Activated T-helper 2 cell treated with anti-CD3 and anti-CD28 coated beads, Interferon-gamma antibody, Interleukin-2, Interleukin-4, amounts not matched to agents 10 μg/mL and 5 μg/mL and 100 μg/mL, durations not matched to agents 14 hours and 24 hours and 36 hours (primary cell): ENCODE measurements at regions not wholly inside any gene's neighbourhood (a gene's known extent, or its start where the extent isn't known, plus 50 kb on each side); places are given as distances from the start of the nearest gene placed in this dataset.

ENCODE experiments used
- DNase-seq: peaks from one replicate; pipeline ENCODE4 v3.0.0; 2021; ENCODE audit warnings: low spot score
- H3K27ac Mint-ChIP-seq: one replicate; pipeline ENCODE4 v1.8.0; 2021; ENCODE audit warnings: mixed read lengths
- H3K27me3 Mint-ChIP-seq: one replicate; pipeline ENCODE4 v1.8.0; 2021; ENCODE audit warnings: low read depth, mixed read lengths
- H3K36me3 Mint-ChIP-seq: one replicate; pipeline ENCODE4 v1.8.0; 2021; ENCODE audit warnings: low read depth, mixed read lengths
- H3K4me1 Mint-ChIP-seq: one replicate; pipeline ENCODE4 v1.8.0; 2021; ENCODE audit warnings: low read depth, mixed read lengths
- H3K4me3 Mint-ChIP-seq: one replicate; pipeline ENCODE4 v1.8.0; 2021; ENCODE audit warnings: low read depth, mild to moderate bottlenecking, moderate library complexity, mixed read lengths
- H3K9me3 Mint-ChIP-seq: one replicate; pipeline ENCODE4 v1.8.0; 2021; ENCODE audit warnings: mixed read lengths
- intact Hi-C: fragments of 100-400 bp; cut with micrococcal nuclease; formaldehyde crosslinking; loops from one replicate; pipeline ENCODE4 v1.15.1; 2023

DNA sequence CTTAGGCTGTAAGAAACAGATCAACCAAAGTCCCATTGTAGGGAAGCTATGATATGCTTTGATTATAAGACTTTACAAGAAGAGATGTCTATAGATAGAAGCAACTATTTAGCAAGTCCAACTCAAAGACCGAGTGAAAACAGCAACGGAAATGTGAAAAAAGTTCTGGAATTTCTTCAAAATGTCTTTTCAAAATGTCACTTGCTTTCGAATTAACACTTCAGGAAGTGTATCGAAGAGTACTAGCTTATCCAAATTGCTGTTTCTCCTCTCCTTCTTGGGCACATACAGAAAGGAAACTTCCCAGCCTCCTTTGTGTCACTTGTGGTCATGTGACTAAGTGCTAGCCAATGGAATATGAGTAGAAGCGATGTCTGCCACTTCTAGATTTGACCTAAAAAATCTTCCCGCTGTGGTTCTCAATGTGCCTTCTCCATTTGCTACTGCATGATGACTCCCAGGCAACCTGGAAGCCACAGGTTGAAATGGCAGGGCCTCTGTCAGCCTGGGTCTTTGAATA lies 89.9 kb downstream of the TSEN15 start:
- no peak for DNase-seq
- Mint-ChIP-seq H3K9me3 (no peaks in the 10 kb centered on the region), H3K36me3 (no peaks in the 10 kb centered on the region), H3K27me3 (peaks cover 17% of the 10 kb centered on the region), H3K4me1 (no peaks in the 10 kb centered on the region), H3K4me3 (no peak overlapping the region), H3K27ac (no peak overlapping the region)
- intact Hi-C loops: no loop called here

DNA sequence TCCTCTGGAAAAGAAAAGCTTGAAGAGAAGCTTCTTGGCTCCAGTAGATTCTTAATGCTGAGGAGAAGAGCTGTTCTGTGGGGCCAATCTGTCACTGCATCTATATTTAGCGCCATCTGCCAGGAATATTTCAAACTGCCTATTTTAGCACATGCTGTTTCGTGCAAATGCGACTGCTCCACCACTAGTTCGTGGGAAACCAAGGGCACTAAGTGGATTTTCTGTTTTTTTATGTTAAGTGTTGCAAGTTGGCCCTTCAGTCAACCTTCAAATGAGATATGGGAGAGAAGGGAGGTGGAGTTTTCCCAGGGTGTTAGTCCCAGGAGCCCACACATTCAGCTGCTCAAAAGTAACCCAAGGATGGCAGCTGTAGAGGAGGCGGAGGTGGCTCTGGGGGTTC lies 91.9 kb downstream of the TSEN15 start:
- Mint-ChIP-seq H3K36me3 (no peaks in the 10 kb centered on the region), H3K27ac (no peak overlapping the region), H3K27me3 (peaks cover 28% of the 10 kb centered on the region), H3K4me3 (no peak overlapping the region), H3K4me1 (no peaks in the 10 kb centered on the region), H3K9me3 (no peaks in the 10 kb centered on the region)
- intact Hi-C loops: no loop called here
- no peak for DNase-seq

DNA sequence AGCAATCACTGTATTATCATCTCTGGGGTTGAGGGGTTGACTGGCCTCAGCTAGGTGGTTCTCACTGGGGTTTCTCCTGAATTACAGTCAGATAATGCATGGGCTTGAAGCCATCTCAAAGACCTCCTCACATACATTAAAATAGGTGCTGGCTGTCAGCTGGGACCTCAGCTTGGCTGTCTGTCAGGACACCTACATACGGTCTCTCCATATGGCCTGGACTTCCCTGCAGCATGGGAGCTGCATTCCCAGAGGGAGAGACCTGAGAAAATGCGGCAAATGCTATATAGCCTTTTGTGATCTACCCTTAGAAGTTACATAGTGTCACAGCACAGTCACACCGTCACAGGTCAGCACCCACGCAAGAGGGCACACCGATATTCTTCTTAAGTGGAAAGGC lies 93.6 kb downstream of the TSEN15 start:
- DNase-seq: no peak
- H3K27me3 Mint-ChIP-seq: peaks cover 31% of the 10 kb centered on the region
- intact Hi-C loops: no loop called here
- no peaks in the 10 kb centered on the region for H3K9me3 Mint-ChIP-seq
- H3K36me3 Mint-ChIP-seq: no peaks in the 10 kb centered on the region
- H3K4me1 Mint-ChIP-seq: no peaks in the 10 kb centered on the region
- H3K27ac Mint-ChIP-seq: no peak overlapping the region
- H3K4me3 Mint-ChIP-seq: no peak overlapping the region

DNA sequence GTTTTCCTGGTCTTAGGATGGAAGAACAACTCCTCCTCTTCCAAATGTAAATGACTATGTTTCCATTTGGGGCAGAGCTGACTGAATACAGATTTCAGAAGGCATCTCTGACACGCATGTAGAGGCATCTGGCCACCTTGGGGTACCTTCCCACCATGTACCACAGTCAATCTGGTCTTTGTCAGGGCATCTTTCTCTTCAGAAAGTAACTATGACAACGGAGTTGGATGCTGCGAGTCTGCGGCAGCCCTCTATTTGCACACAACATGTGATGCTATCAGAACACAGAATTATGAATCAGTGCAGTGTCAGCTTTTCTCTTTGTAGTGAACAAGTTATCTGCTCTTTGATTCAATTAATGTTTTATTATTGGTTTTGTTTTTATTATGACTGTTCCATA lies 94.7 kb downstream of the TSEN15 start:
- H3K4me1 Mint-ChIP-seq: no peaks in the 10 kb centered on the region
- peaks cover 31% of the 10 kb centered on the region for H3K27me3 Mint-ChIP-seq
- no peaks in the 10 kb centered on the region for H3K9me3 Mint-ChIP-seq
- intact Hi-C loops: no loop called here
- H3K4me3 Mint-ChIP-seq: no peak overlapping the region
- DNase-seq: no peak
- H3K27ac Mint-ChIP-seq: no peak overlapping the region
- no peaks in the 10 kb centered on the region for H3K36me3 Mint-ChIP-seq

DNA sequence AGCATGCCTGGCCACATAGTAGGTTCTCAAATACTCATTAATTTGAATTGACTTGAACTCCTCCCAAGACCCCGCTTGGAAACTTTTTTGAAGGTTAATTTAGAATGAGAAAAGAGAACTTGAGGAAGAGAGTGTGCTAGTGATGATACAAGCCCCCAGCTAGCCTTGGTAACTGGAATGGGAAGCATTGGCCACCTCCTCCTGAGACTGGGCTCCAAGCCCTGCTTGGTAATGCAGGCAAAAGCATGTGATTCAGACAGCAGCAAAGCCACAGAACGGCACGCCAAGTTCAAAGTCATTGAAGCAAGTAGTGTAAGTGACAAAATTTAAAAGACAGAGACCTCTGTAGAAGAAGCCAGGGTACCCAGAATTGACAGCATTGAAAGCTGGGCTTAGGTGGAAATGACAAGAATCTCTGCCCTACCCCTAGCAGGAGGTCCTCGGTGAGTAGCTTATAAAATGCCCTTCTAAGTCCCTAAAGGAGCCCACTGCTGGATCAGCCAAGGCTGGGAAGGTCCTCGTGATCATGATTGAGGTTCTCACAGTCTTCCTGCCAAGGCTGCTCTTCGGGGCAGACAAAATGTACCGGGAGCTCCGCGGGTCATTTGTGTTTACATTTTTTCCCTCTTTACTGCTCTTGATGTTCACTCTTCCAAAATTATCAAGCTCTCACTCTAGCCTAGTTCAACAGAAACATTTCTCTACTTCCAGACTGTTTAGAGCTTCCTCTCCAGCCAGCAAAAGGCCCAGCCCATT lies 99.4 kb downstream of the TSEN15 start:
- no peak for DNase-seq
- Mint-ChIP-seq H3K9me3 (no peaks in the 10 kb centered on the region), H3K4me1 (peaks cover 10% of the 10 kb centered on the region), H3K4me3 (no peak overlapping the region), H3K27me3 (peaks cover 36% of the 10 kb centered on the region), H3K27ac (no peak overlapping the region), H3K36me3 (no peaks in the 10 kb centered on the region)
- intact Hi-C loops: no loop called here

DNA sequence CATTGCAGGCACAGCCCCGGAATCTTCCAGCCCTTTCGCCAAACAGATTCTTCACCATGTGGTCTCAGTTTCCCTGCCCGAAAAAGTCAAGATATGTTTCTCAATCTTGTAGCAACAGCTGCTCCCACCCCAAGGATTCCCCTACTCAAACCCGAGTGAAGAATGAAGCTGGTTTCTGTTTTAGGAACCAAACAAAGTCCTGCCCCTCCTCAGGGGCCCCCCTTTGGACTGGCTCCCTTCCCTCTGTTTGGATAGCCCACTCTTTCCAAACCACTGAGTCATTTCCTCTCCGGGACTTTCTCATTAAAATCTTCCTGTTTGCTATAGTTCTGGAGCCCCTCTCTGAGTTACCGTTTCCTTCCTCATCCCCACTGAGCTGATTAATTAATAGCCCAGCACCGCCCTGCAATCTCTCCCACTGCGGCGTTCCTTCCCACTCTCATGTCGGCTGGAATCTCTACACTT lies 100.9 kb downstream of the TSEN15 start:
- Mint-ChIP-seq H3K4me1 (peaks cover 10% of the 10 kb centered on the region), H3K36me3 (no peaks in the 10 kb centered on the region), H3K27ac (no peak overlapping the region), H3K4me3 (peak overlapping the region; percentile 53), H3K27me3 (peaks cover 30% of the 10 kb centered on the region), H3K9me3 (no peaks in the 10 kb centered on the region)
- no peak for DNase-seq
- intact Hi-C loops: no loop called here

DNA sequence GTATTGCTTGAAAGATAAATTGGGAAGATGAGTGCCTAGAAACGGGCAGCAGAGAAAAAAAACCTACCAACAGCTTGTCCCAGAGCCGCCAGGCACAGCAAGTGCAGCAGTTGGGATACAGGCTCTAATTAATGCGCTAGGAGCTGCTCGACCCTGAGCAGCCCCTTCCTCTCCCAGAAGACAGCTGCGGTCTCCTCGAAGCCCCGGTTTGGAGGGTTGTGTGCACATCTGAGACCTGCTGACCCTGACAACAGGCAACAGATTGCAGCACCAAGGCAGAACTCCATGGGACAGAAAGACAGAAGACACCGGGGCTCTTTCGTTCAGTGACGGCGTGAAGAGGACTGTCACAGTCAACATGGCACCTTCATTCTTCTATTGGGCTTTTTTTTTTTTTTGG lies 101.4 kb downstream of the TSEN15 start:
- no peaks in the 10 kb centered on the region for H3K9me3 Mint-ChIP-seq
- no peaks in the 10 kb centered on the region for H3K36me3 Mint-ChIP-seq
- peaks cover 10% of the 10 kb centered on the region for H3K4me1 Mint-ChIP-seq
- peaks cover 26% of the 10 kb centered on the region for H3K27me3 Mint-ChIP-seq
- intact Hi-C loops: no loop called here
- DNase-seq: no peak
- H3K27ac Mint-ChIP-seq: no peak overlapping the region
- no peak overlapping the region for H3K4me3 Mint-ChIP-seq

DNA sequence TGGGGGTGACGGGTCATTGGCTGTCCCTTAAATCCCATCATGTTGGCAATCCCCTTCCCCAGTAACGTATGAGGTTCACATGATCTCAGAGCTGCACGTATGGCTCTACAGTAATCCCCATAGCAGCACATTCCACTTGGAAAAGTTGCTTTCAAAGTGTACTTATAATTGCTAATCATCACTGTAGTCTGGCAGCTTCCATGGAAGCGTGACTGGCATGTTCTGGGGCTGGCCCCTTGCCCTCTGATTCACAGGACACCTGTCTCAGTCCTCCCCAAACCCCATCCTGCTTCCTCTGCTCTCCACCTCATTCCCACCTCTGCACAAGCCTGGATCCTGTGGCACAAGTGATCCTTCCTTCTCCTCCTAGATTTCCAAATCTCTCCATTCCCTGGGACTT lies 102.2 kb downstream of the TSEN15 start:
- no peak for DNase-seq
- peaks cover 25% of the 10 kb centered on the region for H3K27me3 Mint-ChIP-seq
- no peaks in the 10 kb centered on the region for H3K9me3 Mint-ChIP-seq
- H3K27ac Mint-ChIP-seq: no peak overlapping the region
- H3K4me3 Mint-ChIP-seq: no peak overlapping the region
- peaks cover 10% of the 10 kb centered on the region for H3K4me1 Mint-ChIP-seq
- intact Hi-C loops: no loop called here
- no peaks in the 10 kb centered on the region for H3K36me3 Mint-ChIP-seq

DNA sequence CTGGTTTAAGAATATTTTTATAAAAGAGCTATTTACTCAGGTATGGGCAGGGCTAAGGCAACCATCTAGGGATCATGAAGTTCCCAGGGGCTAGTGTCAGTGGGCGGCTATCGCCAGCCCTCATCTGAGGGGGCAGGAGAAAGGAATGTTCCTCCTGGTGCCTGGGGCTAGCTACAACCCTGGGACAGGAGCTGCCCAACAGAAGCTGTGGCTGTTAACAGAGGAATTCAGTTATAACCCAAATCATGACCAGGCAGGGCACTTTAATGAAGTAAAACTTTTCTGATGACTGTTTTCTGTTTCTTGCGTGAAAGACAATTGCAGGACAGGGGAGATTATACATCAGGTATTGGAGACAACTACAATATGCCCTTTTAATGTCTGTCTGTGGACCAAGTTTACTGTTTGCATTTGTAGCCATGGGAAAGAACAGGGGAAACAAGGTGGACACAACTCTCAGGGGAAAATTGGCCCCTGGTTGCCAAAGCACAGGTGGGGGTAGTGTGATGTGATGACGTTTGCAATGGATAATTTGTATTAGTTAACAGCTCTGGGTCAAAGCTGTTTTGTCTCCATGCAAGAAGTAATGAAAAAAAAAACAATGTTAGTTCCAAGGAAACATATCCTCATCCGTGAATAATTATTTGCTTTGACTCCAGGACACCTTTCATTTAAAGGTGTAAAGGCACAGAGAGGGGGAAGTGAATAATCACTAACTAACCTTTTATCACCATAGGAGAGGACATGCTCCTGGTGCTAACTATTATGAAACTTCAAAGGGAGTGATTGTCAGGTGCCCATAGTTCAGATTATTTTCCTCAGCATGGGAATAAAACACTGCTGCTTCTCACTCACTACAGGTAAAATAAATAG lies 105.2 kb downstream of the TSEN15 start:
- H3K4me1 Mint-ChIP-seq: peaks cover 10% of the 10 kb centered on the region
- no peak for DNase-seq

DNA sequence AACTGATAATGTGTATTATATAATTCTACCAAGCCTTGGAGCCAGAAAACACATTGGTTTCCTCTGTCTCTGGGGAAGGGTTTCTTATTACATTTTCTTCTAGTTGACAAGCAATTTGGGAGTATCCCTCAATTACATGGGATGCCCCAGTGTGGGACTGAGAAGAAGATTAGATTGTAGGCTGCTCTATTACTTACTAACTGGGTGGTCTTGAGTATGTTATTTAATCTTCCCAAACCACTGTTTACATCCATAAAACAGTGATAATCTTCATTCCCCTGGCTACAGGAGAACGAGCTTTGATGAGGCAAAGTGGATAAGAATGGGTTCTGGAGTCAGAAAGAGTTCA lies 105.8 kb downstream of the TSEN15 start:
- peaks cover 15% of the 10 kb centered on the region for H3K4me1 Mint-ChIP-seq
- peaks cover 17% of the 10 kb centered on the region for H3K27me3 Mint-ChIP-seq
- peaks cover 4% of the 10 kb centered on the region for H3K9me3 Mint-ChIP-seq
- H3K36me3 Mint-ChIP-seq: peaks cover 3% of the 10 kb centered on the region
- no peak overlapping the region for H3K4me3 Mint-ChIP-seq
- intact Hi-C loops: loop anchor here (5.0 kb wide), 1 partner anchor 40 kb away; no protein-coding TSS in a partner anchor
- DNase-seq: no peak
- no peak overlapping the region for H3K27ac Mint-ChIP-seq

More for the DNA sequence above, 105.2 kb downstream of the TSEN15 start:
- Mint-ChIP-seq H3K9me3 (peaks cover 1% of the 10 kb centered on the region), H3K4me3 (no peak overlapping the region), H3K27me3 (peaks cover 19% of the 10 kb centered on the region), H3K27ac (no peak overlapping the region), H3K36me3 (peaks cover 2% of the 10 kb centered on the region)
- intact Hi-C loops: loop anchor here (5.0 kb wide), 1 partner anchor 41 kb away; no protein-coding TSS in a partner anchor

DNA sequence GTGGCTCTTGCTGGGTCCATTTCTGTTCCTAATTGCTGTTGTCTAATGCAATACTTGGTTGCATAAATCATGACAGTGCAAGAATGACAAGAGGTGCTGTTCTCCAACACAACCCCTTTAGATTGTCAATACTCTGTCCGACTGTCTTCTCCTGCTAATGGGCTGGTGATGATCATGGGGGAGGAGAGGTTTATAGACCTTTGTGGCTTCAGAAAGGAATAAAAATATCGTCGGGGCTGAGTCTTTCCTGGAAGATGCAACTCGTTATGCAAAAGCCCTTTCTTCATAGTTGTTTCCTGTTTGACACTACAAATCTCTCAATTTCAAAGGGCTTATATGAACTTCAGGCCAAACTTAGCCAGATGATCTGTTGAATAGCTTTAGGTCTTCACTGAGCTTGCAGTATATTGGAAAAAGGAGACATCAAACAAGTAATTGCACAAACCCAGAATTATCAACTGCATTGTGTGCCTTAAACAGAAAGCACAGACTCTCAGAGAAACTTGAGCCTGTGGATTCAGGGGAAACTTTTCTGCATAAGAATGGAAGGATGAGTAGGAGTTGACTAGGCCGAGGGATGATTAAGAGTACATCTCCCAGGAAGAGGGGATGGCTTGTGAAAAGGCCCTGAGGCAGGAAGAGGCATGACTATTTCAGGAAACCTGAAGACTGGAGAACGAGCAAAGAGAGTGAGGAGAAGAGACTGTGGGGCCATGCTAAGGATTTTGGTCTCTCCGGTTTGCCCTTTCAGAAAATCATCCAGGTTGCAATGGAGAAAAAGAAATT lies 107.6 kb downstream of the TSEN15 start:
- Mint-ChIP-seq H3K4me1 (peaks cover 20% of the 10 kb centered on the region), H3K27me3 (peaks cover 5% of the 10 kb centered on the region), H3K9me3 (peaks cover 4% of the 10 kb centered on the region), H3K27ac (no peak overlapping the region), H3K36me3 (peaks cover 3% of the 10 kb centered on the region), H3K4me3 (no peak overlapping the region)
- intact Hi-C loops: loop anchor here (5.0 kb wide), 1 partner anchor 38 kb away; no protein-coding TSS in a partner anchor
- no peak for DNase-seq

DNA sequence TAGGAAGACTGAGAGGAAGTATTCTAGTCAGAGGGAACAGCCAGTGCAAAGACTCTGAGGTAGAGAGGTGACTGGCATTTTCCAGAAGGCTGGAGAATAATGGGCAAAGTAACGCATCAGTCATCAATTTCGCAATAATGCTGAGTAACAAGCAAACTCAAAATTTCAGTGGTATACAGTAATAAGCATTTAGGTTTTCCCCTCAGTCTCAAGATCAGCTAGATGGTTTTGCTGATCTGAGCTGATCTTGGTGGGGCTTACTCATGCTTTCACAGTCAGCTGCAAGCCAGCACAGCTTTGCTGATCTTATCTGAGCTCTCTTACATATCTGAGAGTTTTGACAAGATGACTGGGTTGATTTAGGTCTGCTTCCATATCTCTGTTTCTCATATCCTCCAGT lies 108.7 kb downstream of the TSEN15 start:
- H3K4me1 Mint-ChIP-seq: peaks cover 18% of the 10 kb centered on the region
- H3K27me3 Mint-ChIP-seq: peaks cover 1% of the 10 kb centered on the region
- H3K4me3 Mint-ChIP-seq: no peak overlapping the region
- peaks cover 9% of the 10 kb centered on the region for H3K9me3 Mint-ChIP-seq
- DNase-seq: peak; percentile 51
- peaks cover 3% of the 10 kb centered on the region for H3K36me3 Mint-ChIP-seq
- intact Hi-C loops: loop anchor here (1.0 to 10.0 kb wide), 17 partner anchors 34 to 1405 kb away; partner anchors contain the start of genes APOBEC4, ARPC5, C1orf21 and EDEM3
- no peak overlapping the region for H3K27ac Mint-ChIP-seq
